Adipocyte (in vitro differentiated cells): ENCODE measurements at regions not wholly inside any gene's neighbourhood (a gene's known extent, or its start where the extent isn't known, plus 50 kb on each side); places are given as distances from the start of the nearest gene placed in this dataset.

Experiments
- DNase-seq: peaks from one replicate; pipeline ENCODE4 v3.0.0-alpha.2; 2015; ENCODE audit warnings: low read depth
- H3K27me3 ChIP-seq: replicated peaks from 2 replicates; pipeline ENCODE4 v1.7.0; 2013; ENCODE audit warnings: mild to moderate bottlenecking, low read length, moderate library complexity; ENCODE audit not compliant: control insufficient read depth, insufficient read depth
- H3K36me3 ChIP-seq: 2 replicates; pipeline ENCODE4 v1.7.0; 2013; ENCODE audit warnings: low read length, mild to moderate bottlenecking, moderate library complexity; ENCODE audit not compliant: control insufficient read depth, insufficient read depth, severe bottlenecking
- H3K4me1 ChIP-seq: 2 replicates; pipeline ENCODE4 v1.7.0; 2013; ENCODE audit warnings: mild to moderate bottlenecking, low read length, moderate library complexity; ENCODE audit not compliant: control insufficient read depth, insufficient read depth
- H3K4me3 ChIP-seq: 2 replicates; pipeline ENCODE4 v1.7.0; 2013; ENCODE audit warnings: mild to moderate bottlenecking, low read length, moderate library complexity
- H3K9ac ChIP-seq: 2 replicates; pipeline ENCODE4 v1.7.0; 2013; ENCODE audit warnings: mild to moderate bottlenecking, low read length, moderate library complexity
- H3K9me3 ChIP-seq: 2 replicates; pipeline ENCODE4 v1.7.0; 2013; ENCODE audit warnings: mild to moderate bottlenecking, low read length, moderate library complexity; ENCODE audit not compliant: control insufficient read depth

- no peaks in the 10 kb centered on the region for H3K9me3 ChIP-seq
- H3K4me1 ChIP-seq: peaks cover 6% of the 10 kb centered on the region
- H3K27me3 ChIP-seq: no peaks in the 10 kb centered on the region
- no peak overlapping the region for H3K4me3 ChIP-seq
- H3K36me3 ChIP-seq: no peaks in the 10 kb centered on the region
- DNase-seq: no peak
- H3K9ac ChIP-seq: no peak overlapping the region
These were observed 275.0 kb downstream of the PTEN start for GRCh38 chr10:88138319-88138848.

GRCh38 chr10:88147000-88147798 is 283.8 kb downstream of the PTEN start:
- H3K27me3 ChIP-seq: no peaks in the 10 kb centered on the region
- H3K4me3 ChIP-seq: peak overlapping the region; percentile 17
- H3K36me3 ChIP-seq: no peaks in the 10 kb centered on the region
- DNase-seq: no peak
- no peaks in the 10 kb centered on the region for H3K9me3 ChIP-seq
- H3K9ac ChIP-seq: peak overlapping the region; percentile 68
- peaks cover 47% of the 10 kb centered on the region for H3K4me1 ChIP-seq

GRCh38 chr10:88149906-88150305 is 286.5 kb downstream of the PTEN start:
- Histone ChIP-seq H3K27me3 (no peaks in the 10 kb centered on the region), H3K9me3 (no peaks in the 10 kb centered on the region), H3K36me3 (no peaks in the 10 kb centered on the region), H3K4me3 (no peak overlapping the region), H3K9ac (no peak overlapping the region), H3K4me1 (peaks cover 55% of the 10 kb centered on the region)
- DNase-seq: no peak

- DNase-seq: peak; percentile 75
- H3K4me1 ChIP-seq: peaks cover 55% of the 10 kb centered on the region
- no peaks in the 10 kb centered on the region for H3K36me3 ChIP-seq
- no peaks in the 10 kb centered on the region for H3K9me3 ChIP-seq
- no peaks in the 10 kb centered on the region for H3K27me3 ChIP-seq
- H3K4me3 ChIP-seq: no peak overlapping the region
- H3K9ac ChIP-seq: no peak overlapping the region
These were observed 286.9 kb downstream of the PTEN start for GRCh38 chr10:88150339-88150738.

GRCh38 chr10:88152728-88153133 is 289.3 kb downstream of the PTEN start:
- Histone ChIP-seq H3K4me3 (no peak overlapping the region), H3K4me1 (peaks cover 49% of the 10 kb centered on the region), H3K36me3 (no peaks in the 10 kb centered on the region), H3K9me3 (no peaks in the 10 kb centered on the region), H3K9ac (peak overlapping the region; percentile 22), H3K27me3 (no peaks in the 10 kb centered on the region)
- DNase-seq: peak; percentile 97

- Histone ChIP-seq H3K27me3 (no peaks in the 10 kb centered on the region), H3K9me3 (no peaks in the 10 kb centered on the region), H3K4me1 (peaks cover 51% of the 10 kb centered on the region), H3K36me3 (no peaks in the 10 kb centered on the region), H3K4me3 (no peak overlapping the region), H3K9ac (no peak overlapping the region)
- DNase-seq: peak; percentile 70
These were observed 291.3 kb downstream of the PTEN start for GRCh38 chr10:88154596-88155250.

GRCh38 chr10:88156341-88156740 is 292.9 kb downstream of the PTEN start:
- Histone ChIP-seq H3K9me3 (no peaks in the 10 kb centered on the region), H3K4me3 (no peak overlapping the region)

GRCh38 chr10:88157981-88158465 is 294.6 kb downstream of the PTEN start:
- Histone ChIP-seq H3K9me3 (no peaks in the 10 kb centered on the region), H3K36me3 (no peaks in the 10 kb centered on the region), H3K4me3 (peak overlapping the region; percentile 53), H3K9ac (peak overlapping the region; percentile 43), H3K27me3 (no peaks in the 10 kb centered on the region), H3K4me1 (peaks cover 32% of the 10 kb centered on the region)
- DNase-seq: peak; percentile 83

More at GRCh38 chr10:88156341-88156740, 292.9 kb downstream of the PTEN start:
- Histone ChIP-seq H3K27me3 (no peaks in the 10 kb centered on the region), H3K9ac (no peak overlapping the region), H3K4me1 (peaks cover 43% of the 10 kb centered on the region), H3K36me3 (no peaks in the 10 kb centered on the region)
- peak; percentile 42 for DNase-seq

- peak overlapping the region; percentile 43 for H3K9ac ChIP-seq
- H3K36me3 ChIP-seq: no peaks in the 10 kb centered on the region
- H3K4me1 ChIP-seq: peaks cover 32% of the 10 kb centered on the region
- H3K27me3 ChIP-seq: no peaks in the 10 kb centered on the region
- H3K4me3 ChIP-seq: peak overlapping the region; percentile 53
- H3K9me3 ChIP-seq: no peaks in the 10 kb centered on the region
- DNase-seq: peak; percentile 32
These were observed 295.2 kb downstream of the PTEN start for GRCh38 chr10:88158526-88159122.

GRCh38 chr10:88159127-88159829 is 295.9 kb downstream of the PTEN start:
- no peaks in the 10 kb centered on the region for H3K27me3 ChIP-seq
- no peaks in the 10 kb centered on the region for H3K36me3 ChIP-seq
- H3K9me3 ChIP-seq: no peaks in the 10 kb centered on the region
- no peak for DNase-seq
- H3K9ac ChIP-seq: no peak overlapping the region
- H3K4me3 ChIP-seq: no peak overlapping the region
- H3K4me1 ChIP-seq: peaks cover 32% of the 10 kb centered on the region
